ENCODE measurements at regions not wholly inside any gene's neighbourhood (a gene's known extent, or its start where the extent isn't known, plus 50 kb on each side); places are given as distances from the start of the nearest gene placed in this dataset.
A peak's percentile ranks its signal among the peaks of the same experiment; 100 is the strongest.

DNA sequence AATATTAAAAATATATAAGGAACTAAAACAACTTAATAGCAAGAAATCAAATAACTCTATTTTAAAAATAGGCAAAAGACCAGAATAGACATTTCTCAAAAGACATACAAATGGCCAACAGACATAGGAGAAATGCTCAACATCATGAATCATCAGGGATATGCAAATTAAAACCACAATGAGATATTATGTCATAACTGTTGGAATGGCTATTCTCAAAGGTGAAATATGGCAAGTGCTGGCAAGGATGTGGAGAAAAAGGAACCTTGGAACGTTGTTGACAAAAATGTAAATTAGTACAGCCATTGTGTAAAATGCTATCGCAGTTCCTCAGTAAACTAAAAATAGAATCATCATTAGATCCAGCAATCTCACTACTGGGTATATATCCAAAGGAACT is 468.5 kb downstream of the NFIB start:
- Histone ChIP-seq H3K9ac (ENCODE audit: low read length) (no peak overlapping the region), H4K20me1 (ENCODE audit: insufficient read depth, low read depth, low read length) (no peaks in the 10 kb centered on the region), H3K36me3 (ENCODE audit: insufficient read depth, low read length) (no peaks in the 10 kb centered on the region), H3K9me3 (ENCODE audit: low read length) (no peaks in the 10 kb centered on the region), H3K27me3 (ENCODE audit: low read length) (no peaks in the 10 kb centered on the region), H3K4me2 (ENCODE audit: low read depth, low read length, poor library complexity, severe bottlenecking) (no peak overlapping the region), H3K9me2 (replicated peaks; ENCODE audit: insufficient read depth, low read length) (no peaks in the 10 kb centered on the region), H3K79me2 (ENCODE audit: low read length) (no peaks in the 10 kb centered on the region), H3K4me1 (ENCODE audit: low read length) (peaks cover 18% of the 10 kb centered on the region), H3K4me3 (ENCODE audit: low read length) (no peak overlapping the region), H3K27ac (ENCODE audit: low read length) (no peak overlapping the region), H2AFZ (ENCODE audit: low read length) (no peak overlapping the region)
- DNase-seq = no peak

DNA sequence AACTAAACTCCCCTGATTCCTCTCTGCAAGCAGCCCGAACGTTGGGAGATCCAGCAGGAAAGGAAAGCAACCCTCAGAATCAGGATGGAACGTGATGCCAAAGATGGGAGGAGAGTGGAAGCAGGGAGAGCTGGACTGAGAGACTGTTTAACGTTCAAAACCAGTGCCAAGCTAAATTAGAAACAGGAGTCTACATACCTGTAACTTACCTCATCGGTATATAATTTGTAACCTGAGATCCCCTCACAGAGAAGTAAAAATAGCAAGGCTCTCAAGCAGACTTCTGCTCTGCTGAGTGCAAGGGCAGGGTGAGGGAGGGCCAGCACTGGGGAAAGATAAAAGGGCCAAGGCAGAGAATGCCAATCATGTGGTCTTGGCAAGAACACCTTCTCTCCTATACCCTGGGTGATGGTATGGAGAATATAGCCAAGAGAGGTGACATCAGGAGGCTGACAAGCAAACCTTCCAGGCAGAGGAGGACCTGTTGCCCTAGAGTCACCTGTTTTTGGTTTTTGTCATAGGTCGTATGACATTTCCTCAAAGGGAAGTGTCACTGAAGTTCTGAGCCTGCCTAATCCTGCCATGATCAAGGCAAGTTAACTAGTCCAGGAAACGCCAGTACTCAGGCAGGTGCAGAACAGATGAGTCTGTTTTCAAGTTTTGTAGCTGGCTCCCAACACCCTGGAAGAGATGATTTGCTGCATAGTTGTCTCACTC is 472.0 kb downstream of the NFIB start:
- no peaks in the 10 kb centered on the region for H3K79me2 ChIP-seq (ENCODE audit: low read length)
- H3K27me3 ChIP-seq (ENCODE audit: low read length) = no peaks in the 10 kb centered on the region
- no peaks in the 10 kb centered on the region for H3K9me3 ChIP-seq (ENCODE audit: low read length)
- no peaks in the 10 kb centered on the region for H3K36me3 ChIP-seq (ENCODE audit: insufficient read depth, low read length)
- H3K9ac ChIP-seq (ENCODE audit: low read length) = no peak overlapping the region
- H3K9me2 ChIP-seq (replicated peaks; ENCODE audit: insufficient read depth, low read length) = no peaks in the 10 kb centered on the region
- H3K4me2 ChIP-seq (ENCODE audit: low read depth, low read length, poor library complexity, severe bottlenecking) = peak overlapping the region; percentile 19
- DNase-seq = no peak
- H3K4me1 ChIP-seq (ENCODE audit: low read length) = peaks cover 18% of the 10 kb centered on the region
- no peak overlapping the region for H2AFZ ChIP-seq (ENCODE audit: low read length)
- H3K4me3 ChIP-seq (ENCODE audit: low read length) = no peak overlapping the region
- no peaks in the 10 kb centered on the region for H4K20me1 ChIP-seq (ENCODE audit: insufficient read depth, low read depth, low read length)
- H3K27ac ChIP-seq (ENCODE audit: low read length) = no peak overlapping the region

DNA sequence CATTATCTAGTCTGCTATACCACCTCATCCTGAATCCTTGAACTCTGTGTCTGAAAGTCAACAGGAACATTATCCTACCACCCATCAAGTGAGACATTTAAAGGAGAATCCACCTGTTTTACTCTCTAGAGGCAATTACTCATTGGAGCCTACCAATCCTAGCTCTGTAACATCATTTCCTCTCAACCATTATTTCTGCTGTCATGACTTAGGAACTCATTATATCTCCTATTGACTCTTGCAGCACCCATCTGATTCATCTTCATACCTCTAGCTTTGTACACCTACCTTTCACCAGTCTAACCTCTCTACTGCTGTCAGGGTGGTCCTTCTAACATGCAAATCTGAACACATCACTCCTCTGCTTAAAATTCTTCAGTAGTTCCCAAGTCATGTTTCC is 481.5 kb downstream of the NFIB start:
- H3K79me2 ChIP-seq (ENCODE audit: low read length) = no peaks in the 10 kb centered on the region
- no peaks in the 10 kb centered on the region for H3K4me1 ChIP-seq (ENCODE audit: low read length)
- no peak for DNase-seq
- no peak overlapping the region for H3K9ac ChIP-seq (ENCODE audit: low read length)
- H3K9me3 ChIP-seq (ENCODE audit: low read length) = no peaks in the 10 kb centered on the region; the same call in 1 of the 2 replicates
- no peaks in the 10 kb centered on the region for H3K9me2 ChIP-seq (replicated peaks; ENCODE audit: insufficient read depth, low read length)
- H3K4me3 ChIP-seq (ENCODE audit: low read length) = no peak overlapping the region
- no peaks in the 10 kb centered on the region for H4K20me1 ChIP-seq (ENCODE audit: insufficient read depth, low read depth, low read length)
- H3K27ac ChIP-seq (ENCODE audit: low read length) = no peak overlapping the region
- H2AFZ ChIP-seq (ENCODE audit: low read length) = no peak overlapping the region
- no peak overlapping the region for H3K4me2 ChIP-seq (ENCODE audit: low read depth, low read length, poor library complexity, severe bottlenecking)
- H3K27me3 ChIP-seq (ENCODE audit: low read length) = no peaks in the 10 kb centered on the region
- H3K36me3 ChIP-seq (ENCODE audit: insufficient read depth, low read length) = no peaks in the 10 kb centered on the region

DNA sequence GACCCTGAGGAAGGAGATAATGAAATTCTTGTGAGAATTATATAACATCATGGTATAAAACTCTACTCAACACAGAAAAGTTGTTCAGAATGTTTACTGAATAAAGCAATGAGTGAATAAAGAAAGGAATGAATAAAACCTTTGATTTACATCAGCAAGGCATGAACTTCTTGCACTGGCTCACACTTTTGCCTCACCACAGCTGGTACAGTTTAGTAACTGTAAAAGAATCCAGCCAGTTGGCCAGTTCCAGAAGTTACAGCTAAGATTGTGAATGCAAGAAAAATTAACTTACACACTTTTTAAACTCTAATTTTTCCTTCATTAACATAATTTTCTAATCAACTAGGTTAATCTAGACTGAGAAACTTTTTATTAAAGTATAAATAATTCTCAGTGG is 490.9 kb downstream of the NFIB start:
- H3K27me3 ChIP-seq (ENCODE audit: low read length) = no peaks in the 10 kb centered on the region
- no peaks in the 10 kb centered on the region for H3K36me3 ChIP-seq (ENCODE audit: insufficient read depth, low read length)
- no peaks in the 10 kb centered on the region for H3K9me3 ChIP-seq (ENCODE audit: low read length)
- H3K9ac ChIP-seq (ENCODE audit: low read length) = no peak overlapping the region
- H4K20me1 ChIP-seq (ENCODE audit: insufficient read depth, low read depth, low read length) = no peaks in the 10 kb centered on the region
- DNase-seq = no peak
- H3K4me3 ChIP-seq (ENCODE audit: low read length) = no peak overlapping the region
- no peak overlapping the region for H2AFZ ChIP-seq (ENCODE audit: low read length)
- no peaks in the 10 kb centered on the region for H3K9me2 ChIP-seq (replicated peaks; ENCODE audit: insufficient read depth, low read length)
- no peaks in the 10 kb centered on the region for H3K4me1 ChIP-seq (ENCODE audit: low read length)
- H3K4me2 ChIP-seq (ENCODE audit: low read depth, low read length, poor library complexity, severe bottlenecking) = no peak overlapping the region
- H3K79me2 ChIP-seq (ENCODE audit: low read length) = no peaks in the 10 kb centered on the region
- no peak overlapping the region for H3K27ac ChIP-seq (ENCODE audit: low read length)

DNA sequence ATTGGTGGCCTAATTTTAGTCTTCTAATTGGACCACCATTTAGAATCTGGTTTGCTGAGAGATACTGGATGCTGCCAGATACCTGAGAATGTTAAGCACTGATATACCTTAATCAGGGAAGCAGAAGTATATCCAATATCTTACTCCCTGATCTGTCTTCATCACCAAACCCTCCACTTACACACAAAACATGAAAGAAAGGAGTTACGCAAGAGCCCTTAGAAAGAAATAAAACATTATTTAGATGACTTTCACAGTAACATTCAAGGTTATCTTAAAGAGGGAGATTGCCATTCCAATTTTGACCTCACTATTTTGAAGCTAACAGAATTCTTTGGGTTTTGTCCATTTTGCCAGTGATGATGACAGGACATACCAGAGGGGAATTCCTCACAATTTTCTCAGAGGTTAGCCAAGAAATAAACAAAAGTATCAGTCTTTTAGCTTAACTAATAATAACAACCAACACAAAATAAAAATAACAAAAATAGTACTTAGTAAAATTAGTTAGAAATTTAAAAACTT is 496.1 kb downstream of the NFIB start:
- no peaks in the 10 kb centered on the region for H3K9me3 ChIP-seq (ENCODE audit: low read length)
- H3K79me2 ChIP-seq (ENCODE audit: low read length) = no peaks in the 10 kb centered on the region
- no peak overlapping the region for H2AFZ ChIP-seq (ENCODE audit: low read length)
- H3K36me3 ChIP-seq (ENCODE audit: insufficient read depth, low read length) = no peaks in the 10 kb centered on the region
- no peak for DNase-seq
- no peak overlapping the region for H3K4me3 ChIP-seq (ENCODE audit: low read length)
- no peaks in the 10 kb centered on the region for H3K4me1 ChIP-seq (ENCODE audit: low read length)
- H3K9ac ChIP-seq (ENCODE audit: low read length) = no peak overlapping the region
- H3K4me2 ChIP-seq (ENCODE audit: low read depth, low read length, poor library complexity, severe bottlenecking) = no peak overlapping the region
- H3K27ac ChIP-seq (ENCODE audit: low read length) = no peak overlapping the region
- no peaks in the 10 kb centered on the region for H3K27me3 ChIP-seq (ENCODE audit: low read length)
- no peaks in the 10 kb centered on the region for H3K9me2 ChIP-seq (replicated peaks; ENCODE audit: insufficient read depth, low read length)
- H4K20me1 ChIP-seq (ENCODE audit: insufficient read depth, low read depth, low read length) = no peaks in the 10 kb centered on the region

DNA sequence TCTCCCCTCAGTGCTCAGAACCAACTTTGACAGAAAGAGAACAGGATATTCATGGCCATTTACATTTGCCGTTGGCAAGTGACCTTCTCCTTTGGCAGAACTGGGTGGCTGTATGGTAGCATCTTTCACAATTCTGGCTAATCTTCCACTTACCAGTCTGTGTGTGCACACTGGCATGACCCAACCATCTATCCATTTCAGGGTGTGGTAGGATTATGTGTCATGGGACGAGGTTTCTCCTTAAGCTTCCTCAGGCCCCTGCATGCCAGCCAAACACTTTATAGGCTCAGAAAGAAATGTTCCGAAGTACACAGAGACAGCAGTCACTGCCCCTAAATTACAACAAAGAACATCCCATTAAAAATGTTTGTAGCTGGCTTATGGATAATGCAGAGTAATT is 497.1 kb downstream of the NFIB start:
- Histone ChIP-seq H3K9ac (ENCODE audit: low read length) (no peak overlapping the region), H3K9me2 (replicated peaks; ENCODE audit: insufficient read depth, low read length) (no peaks in the 10 kb centered on the region), H3K27me3 (ENCODE audit: low read length) (no peaks in the 10 kb centered on the region), H3K27ac (ENCODE audit: low read length) (no peak overlapping the region), H3K36me3 (ENCODE audit: insufficient read depth, low read length) (no peaks in the 10 kb centered on the region), H4K20me1 (ENCODE audit: insufficient read depth, low read depth, low read length) (no peaks in the 10 kb centered on the region), H3K9me3 (ENCODE audit: low read length) (no peaks in the 10 kb centered on the region), H3K4me2 (ENCODE audit: low read depth, low read length, poor library complexity, severe bottlenecking) (no peak overlapping the region), H3K4me3 (ENCODE audit: low read length) (no peak overlapping the region), H3K4me1 (ENCODE audit: low read length) (no peaks in the 10 kb centered on the region), H3K79me2 (ENCODE audit: low read length) (no peaks in the 10 kb centered on the region), H2AFZ (ENCODE audit: low read length) (no peak overlapping the region)
- DNase-seq = no peak

DNA sequence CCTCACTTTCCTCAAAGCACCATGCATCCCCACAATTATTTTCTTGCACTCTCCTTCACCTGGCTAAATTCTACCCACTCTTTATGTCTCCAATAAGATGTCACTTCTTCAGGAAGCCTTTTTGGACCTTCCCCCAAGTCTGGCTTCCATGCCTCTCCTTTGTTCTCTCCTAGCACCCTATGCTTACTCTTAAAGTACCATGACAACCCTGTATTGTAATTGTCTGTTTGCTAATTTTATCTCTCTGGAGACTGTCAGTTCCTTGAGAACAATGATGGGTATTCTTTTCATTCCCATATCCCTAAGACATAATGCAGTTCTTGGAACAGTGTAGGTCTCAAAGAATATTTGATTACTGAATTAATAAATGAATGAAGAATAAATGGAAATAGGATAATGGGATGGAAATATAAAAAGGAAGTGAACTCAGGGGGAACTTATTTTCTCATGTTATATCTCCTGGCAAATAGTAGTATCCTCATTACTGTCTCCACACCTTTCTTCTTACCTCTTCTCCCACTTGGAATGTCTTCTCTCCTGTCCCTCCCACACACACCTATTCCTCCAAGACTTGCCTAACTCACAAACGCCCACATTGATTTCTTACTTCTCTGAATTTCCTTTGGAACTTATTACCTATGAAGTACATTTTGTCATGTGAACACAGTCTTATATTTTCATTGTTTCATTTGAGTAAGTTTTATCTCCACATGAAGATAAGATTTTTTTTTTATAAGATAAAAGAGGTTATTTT is 499.1 kb downstream of the NFIB start:
- DNase-seq = no peak
- H3K9me2 ChIP-seq (replicated peaks; ENCODE audit: insufficient read depth, low read length) = no peaks in the 10 kb centered on the region
- no peak overlapping the region for H3K4me2 ChIP-seq (ENCODE audit: low read depth, low read length, poor library complexity, severe bottlenecking)
- H4K20me1 ChIP-seq (ENCODE audit: insufficient read depth, low read depth, low read length) = no peaks in the 10 kb centered on the region
- no peak overlapping the region for H3K27ac ChIP-seq (ENCODE audit: low read length)
- H3K9me3 ChIP-seq (ENCODE audit: low read length) = no peaks in the 10 kb centered on the region
- no peaks in the 10 kb centered on the region for H3K79me2 ChIP-seq (ENCODE audit: low read length)
- H3K27me3 ChIP-seq (ENCODE audit: low read length) = no peaks in the 10 kb centered on the region
- no peak overlapping the region for H3K4me3 ChIP-seq (ENCODE audit: low read length)
- H2AFZ ChIP-seq (ENCODE audit: low read length) = no peak overlapping the region
- no peaks in the 10 kb centered on the region for H3K4me1 ChIP-seq (ENCODE audit: low read length)
- H3K36me3 ChIP-seq (ENCODE audit: insufficient read depth, low read length) = no peaks in the 10 kb centered on the region
- no peak overlapping the region for H3K9ac ChIP-seq (ENCODE audit: low read length)

DNA sequence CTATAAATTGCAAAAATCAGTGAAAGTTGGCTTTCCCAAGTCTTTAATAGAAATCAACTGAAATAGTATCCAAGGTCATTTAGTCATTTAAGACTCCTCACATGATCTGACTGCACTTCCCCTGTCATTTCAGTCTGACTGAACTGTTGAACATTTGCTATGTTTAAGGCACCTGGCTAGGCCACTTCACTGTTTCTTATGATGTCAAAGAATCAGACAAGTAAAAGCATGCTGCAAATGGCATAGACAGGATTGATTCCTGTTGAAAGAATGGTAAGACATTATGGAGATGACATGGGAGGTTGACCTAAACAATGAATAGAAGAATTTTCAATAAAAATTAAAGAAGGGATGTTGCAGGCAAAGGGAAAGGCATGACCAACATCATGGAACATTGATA is 502.1 kb downstream of the NFIB start:
- Histone ChIP-seq H3K9me2 (replicated peaks; ENCODE audit: insufficient read depth, low read length) (no peaks in the 10 kb centered on the region), H3K79me2 (ENCODE audit: low read length) (no peaks in the 10 kb centered on the region), H4K20me1 (ENCODE audit: insufficient read depth, low read depth, low read length) (no peaks in the 10 kb centered on the region), H3K4me2 (ENCODE audit: low read depth, low read length, poor library complexity, severe bottlenecking) (no peak overlapping the region), H3K27me3 (ENCODE audit: low read length) (no peaks in the 10 kb centered on the region), H3K4me1 (ENCODE audit: low read length) (peaks cover 2% of the 10 kb centered on the region; the same call in 1 of the 2 replicates), H2AFZ (ENCODE audit: low read length) (no peak overlapping the region), H3K36me3 (ENCODE audit: insufficient read depth, low read length) (no peaks in the 10 kb centered on the region), H3K27ac (ENCODE audit: low read length) (no peak overlapping the region), H3K9me3 (ENCODE audit: low read length) (no peaks in the 10 kb centered on the region), H3K4me3 (ENCODE audit: low read length) (no peak overlapping the region), H3K9ac (ENCODE audit: low read length) (no peak overlapping the region)
- DNase-seq = no peak

All from Karpas-422 (cell line).